Testis (tissue), 2 donors: ENCODE measurements at regions not wholly inside any gene's neighbourhood (a gene's known extent, or its start where the extent isn't known, plus 50 kb on each side); places are given as distances from the start of the nearest gene placed in this dataset.

Experiments used
- POLR2A ChIP-seq: fragments of 450-650 bp; IDR thresholded peaks from one replicate; pipeline ENCODE4 v1.6.1; 2017; ENCODE audit warnings: antibody characterized with exemption, mild to moderate bottlenecking, moderate library complexity
- TF ChIP-seq, protein P1 (sequence below), 3 experiments: fragments of 450-650 bp in 2 of 3; fragments of 200-600 bp in 1 of 3; sonication (generic) in 1 of 3; IDR thresholded peaks; one replicate each; pipeline ENCODE4 v1.5.1; 2016 to 2019; ENCODE audit warnings: antibody characterized with exemption in 3 of 3, mild to moderate bottlenecking in 2 of 3, moderate library complexity in 1 of 3

DNA sequence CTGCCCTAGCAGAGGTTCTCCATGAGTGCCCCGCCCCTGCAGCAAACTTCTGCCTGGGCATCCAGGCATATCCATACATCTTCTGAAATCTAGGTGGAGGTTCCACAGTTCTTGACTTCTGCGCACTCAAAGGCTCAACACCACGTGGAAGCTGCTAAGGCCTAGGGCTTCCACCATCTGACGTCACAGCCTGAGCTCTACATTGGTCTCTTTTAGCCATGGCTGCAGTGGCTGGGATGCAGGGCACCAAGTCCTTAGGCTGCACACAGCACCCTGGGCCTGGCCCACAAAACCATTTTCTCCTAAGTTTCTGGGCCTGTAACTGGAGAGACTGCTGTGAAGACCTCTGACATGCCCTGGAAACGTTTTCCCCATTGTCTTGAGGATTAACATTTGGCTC lies 272.6 kb upstream of the PLXNA2 start:
- TF ChIP-seq, protein P1, sequence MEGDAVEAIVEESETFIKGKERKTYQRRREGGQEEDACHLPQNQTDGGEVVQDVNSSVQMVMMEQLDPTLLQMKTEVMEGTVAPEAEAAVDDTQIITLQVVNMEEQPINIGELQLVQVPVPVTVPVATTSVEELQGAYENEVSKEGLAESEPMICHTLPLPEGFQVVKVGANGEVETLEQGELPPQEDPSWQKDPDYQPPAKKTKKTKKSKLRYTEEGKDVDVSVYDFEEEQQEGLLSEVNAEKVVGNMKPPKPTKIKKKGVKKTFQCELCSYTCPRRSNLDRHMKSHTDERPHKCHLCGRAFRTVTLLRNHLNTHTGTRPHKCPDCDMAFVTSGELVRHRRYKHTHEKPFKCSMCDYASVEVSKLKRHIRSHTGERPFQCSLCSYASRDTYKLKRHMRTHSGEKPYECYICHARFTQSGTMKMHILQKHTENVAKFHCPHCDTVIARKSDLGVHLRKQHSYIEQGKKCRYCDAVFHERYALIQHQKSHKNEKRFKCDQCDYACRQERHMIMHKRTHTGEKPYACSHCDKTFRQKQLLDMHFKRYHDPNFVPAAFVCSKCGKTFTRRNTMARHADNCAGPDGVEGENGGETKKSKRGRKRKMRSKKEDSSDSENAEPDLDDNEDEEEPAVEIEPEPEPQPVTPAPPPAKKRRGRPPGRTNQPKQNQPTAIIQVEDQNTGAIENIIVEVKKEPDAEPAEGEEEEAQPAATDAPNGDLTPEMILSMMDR (IDR thresholded peaks at IDR 0.05): no peak
- no peak for TF ChIP-seq POLR2A
